GM18505 (cell line): ENCODE measurements at regions not wholly inside any gene's neighbourhood (a gene's known extent, or its start where the extent isn't known, plus 50 kb on each side); places are given as distances from the start of the nearest gene placed in this dataset.
"Not testable (repeated sequence)": the region's sequence is repeated elsewhere in the genome, so short reads cannot be mapped to it uniquely, and the experiment has no call there.

Experiments
- ATAC-seq: cut with Tn5 transposase; IDR thresholded peaks from one replicate; pipeline ENCODE4 v1.9.1; 2021; ENCODE audit not compliant: unreplicated experiment
- POLR2A ChIP-seq: IDR thresholded peaks from 4 replicates; pipeline ENCODE4 v1.6.1; 2011; ENCODE audit warnings: borderline replicate concordance; ENCODE audit not compliant: insufficient read depth, insufficient read length; ENCODE audit errors: extremely low read depth

- peak; percentile 66 for ATAC-seq
- no peak for TF ChIP-seq POLR2A
These were observed 141.0 kb upstream of the KCNJ18 start for GRCh38 chr17:21551081-21551881.

- ATAC-seq = not testable (repeated sequence)
These were observed 133.4 kb upstream of the KCNJ18 start for GRCh38 chr17:21558921-21559320.

GRCh38 chr17:21564262-21564661 is 128.1 kb upstream of the KCNJ18 start:
- ATAC-seq = no peak
- no peak for TF ChIP-seq POLR2A

GRCh38 chr17:21564757-21565156 is 127.6 kb upstream of the KCNJ18 start:
- ATAC-seq = not testable (repeated sequence)

- ATAC-seq = not testable (repeated sequence)
These were observed 121.9 kb upstream of the KCNJ18 start for GRCh38 chr17:21570427-21570826.

GRCh38 chr17:21572148-21572547 is 120.2 kb upstream of the KCNJ18 start:
- ATAC-seq = not testable (repeated sequence)

- ATAC-seq = not testable (repeated sequence)
These were observed 118.9 kb upstream of the KCNJ18 start for GRCh38 chr17:21573271-21573960.

- no peak for ATAC-seq
These were observed 118.2 kb upstream of the KCNJ18 start for GRCh38 chr17:21573961-21574610.

GRCh38 chr17:21574611-21575255 is 117.6 kb upstream of the KCNJ18 start:
- not testable (repeated sequence) for ATAC-seq

More at GRCh38 chr17:21573961-21574610, 118.2 kb upstream of the KCNJ18 start:
- no peak for TF ChIP-seq POLR2A

- ATAC-seq = not testable (repeated sequence)
These were observed 113.5 kb upstream of the KCNJ18 start for GRCh38 chr17:21578783-21579182.

- TF ChIP-seq POLR2A = no peak
- ATAC-seq = no peak
These were observed 99.5 kb upstream of the KCNJ18 start for GRCh38 chr17:21592774-21593173.

- not testable (repeated sequence) for ATAC-seq
These were observed 98.7 kb upstream of the KCNJ18 start for GRCh38 chr17:21593452-21594105.

GRCh38 chr17:21595086-21595485 is 97.2 kb upstream of the KCNJ18 start:
- TF ChIP-seq POLR2A = no peak
- ATAC-seq = no peak

- no peak for ATAC-seq
- TF ChIP-seq POLR2A = no peak
These were observed 90.1 kb upstream of the KCNJ18 start for GRCh38 chr17:21602176-21602575.

- ATAC-seq = not testable (repeated sequence)
These were observed 89.0 kb upstream of the KCNJ18 start for GRCh38 chr17:21603292-21603691.

- ATAC-seq = not testable (repeated sequence)
These were observed 80.9 kb upstream of the KCNJ18 start for GRCh38 chr17:21611443-21611842.

GRCh38 chr17:21612123-21613070 is 79.9 kb upstream of the KCNJ18 start:
- ATAC-seq = not testable (repeated sequence)
